GM13977 (cell line): ENCODE measurements at regions not wholly inside any gene's neighbourhood (a gene's known extent, or its start where the extent isn't known, plus 50 kb on each side); places are given as distances from the start of the nearest gene placed in this dataset.
"Not testable (repeated sequence)": the region's sequence is repeated elsewhere in the genome, so short reads cannot be mapped to it uniquely, and the experiment has no call there.

Experiments used
- DNase-seq: peaks from one replicate; pipeline ENCODE4 v3.0.0; 2012; ENCODE audit warnings: low spot score
- in situ Hi-C: fragments of 300-500 bp; cut with MboI; formaldehyde crosslinking; loops from one replicate; pipeline ENCODE4 v1.12.0; 2022; ENCODE audit warnings: low sequenced_read_pairs, low pct_unique_long_range_greater_than_20kb, mixed read lengths, inconsistent platforms; ENCODE audit not compliant: unreplicated experiment
- TF ChIP-seq, protein P1 (sequence below): IDR thresholded peaks from 2 replicates; pipeline ENCODE4 v1.5.1; 2012; ENCODE audit warnings: mild to moderate bottlenecking, control low read depth; ENCODE audit not compliant: insufficient read depth; ENCODE audit errors: extremely low read depth, missing control alignments

DNA sequence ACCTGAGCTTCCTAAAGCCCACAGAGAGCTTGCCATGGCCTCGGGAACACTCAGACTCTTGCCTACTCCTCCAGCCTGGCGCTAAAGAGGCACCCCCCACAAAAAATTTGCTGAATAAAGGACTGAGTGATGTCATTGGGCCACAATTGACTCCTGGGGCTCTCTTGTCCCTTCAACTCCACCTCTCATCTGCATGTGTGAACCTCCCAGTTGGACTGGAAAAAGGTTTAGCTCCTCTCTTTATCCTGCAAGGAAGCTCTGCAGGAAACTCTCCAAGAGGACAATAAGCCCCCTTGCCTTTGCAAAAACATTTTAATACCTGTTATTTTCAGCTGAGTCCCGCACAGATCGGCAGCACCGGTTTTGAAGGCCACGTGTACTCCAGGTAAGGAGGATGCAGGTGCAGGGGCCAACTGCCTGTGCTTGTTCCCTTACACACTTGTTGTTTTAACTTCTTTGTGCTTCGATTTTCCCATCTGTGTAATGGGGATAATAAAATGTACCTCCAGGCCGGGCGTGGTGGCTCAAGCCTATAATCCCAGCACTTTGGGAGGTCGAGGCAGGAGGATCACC lies 107.3 kb downstream of the TFAP2C start:
- in situ Hi-C loops: no loop called here
- TF ChIP-seq, protein P1, sequence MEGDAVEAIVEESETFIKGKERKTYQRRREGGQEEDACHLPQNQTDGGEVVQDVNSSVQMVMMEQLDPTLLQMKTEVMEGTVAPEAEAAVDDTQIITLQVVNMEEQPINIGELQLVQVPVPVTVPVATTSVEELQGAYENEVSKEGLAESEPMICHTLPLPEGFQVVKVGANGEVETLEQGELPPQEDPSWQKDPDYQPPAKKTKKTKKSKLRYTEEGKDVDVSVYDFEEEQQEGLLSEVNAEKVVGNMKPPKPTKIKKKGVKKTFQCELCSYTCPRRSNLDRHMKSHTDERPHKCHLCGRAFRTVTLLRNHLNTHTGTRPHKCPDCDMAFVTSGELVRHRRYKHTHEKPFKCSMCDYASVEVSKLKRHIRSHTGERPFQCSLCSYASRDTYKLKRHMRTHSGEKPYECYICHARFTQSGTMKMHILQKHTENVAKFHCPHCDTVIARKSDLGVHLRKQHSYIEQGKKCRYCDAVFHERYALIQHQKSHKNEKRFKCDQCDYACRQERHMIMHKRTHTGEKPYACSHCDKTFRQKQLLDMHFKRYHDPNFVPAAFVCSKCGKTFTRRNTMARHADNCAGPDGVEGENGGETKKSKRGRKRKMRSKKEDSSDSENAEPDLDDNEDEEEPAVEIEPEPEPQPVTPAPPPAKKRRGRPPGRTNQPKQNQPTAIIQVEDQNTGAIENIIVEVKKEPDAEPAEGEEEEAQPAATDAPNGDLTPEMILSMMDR: no peak
- no peak for DNase-seq

DNA sequence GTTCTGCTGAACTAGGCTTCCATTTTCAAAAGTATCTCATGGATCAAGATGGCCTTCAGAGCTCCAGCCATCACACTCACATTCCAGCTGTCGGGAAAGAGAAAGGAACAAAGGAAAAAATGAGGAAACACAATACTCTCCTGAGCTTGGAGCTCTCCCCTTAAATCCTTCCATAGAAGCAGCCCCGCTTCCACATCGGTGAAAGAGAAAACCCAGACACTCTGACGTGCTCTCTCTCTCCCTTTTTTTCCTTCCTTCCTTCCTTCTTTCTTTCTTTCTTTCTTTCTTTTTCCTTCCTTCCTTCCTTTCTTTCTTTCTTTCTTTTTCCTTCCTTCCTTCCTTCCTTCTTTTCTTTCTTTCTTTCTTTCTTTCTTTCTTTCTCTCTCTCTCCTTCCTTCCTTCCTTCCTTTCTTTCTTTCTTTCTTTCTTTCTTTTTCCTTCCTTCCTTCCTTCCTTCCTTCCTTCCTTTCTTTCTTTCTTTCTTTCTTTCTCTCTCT lies 115.3 kb downstream of the TFAP2C start:
- in situ Hi-C loops, DNase-seq: not testable (repeated sequence)

DNA sequence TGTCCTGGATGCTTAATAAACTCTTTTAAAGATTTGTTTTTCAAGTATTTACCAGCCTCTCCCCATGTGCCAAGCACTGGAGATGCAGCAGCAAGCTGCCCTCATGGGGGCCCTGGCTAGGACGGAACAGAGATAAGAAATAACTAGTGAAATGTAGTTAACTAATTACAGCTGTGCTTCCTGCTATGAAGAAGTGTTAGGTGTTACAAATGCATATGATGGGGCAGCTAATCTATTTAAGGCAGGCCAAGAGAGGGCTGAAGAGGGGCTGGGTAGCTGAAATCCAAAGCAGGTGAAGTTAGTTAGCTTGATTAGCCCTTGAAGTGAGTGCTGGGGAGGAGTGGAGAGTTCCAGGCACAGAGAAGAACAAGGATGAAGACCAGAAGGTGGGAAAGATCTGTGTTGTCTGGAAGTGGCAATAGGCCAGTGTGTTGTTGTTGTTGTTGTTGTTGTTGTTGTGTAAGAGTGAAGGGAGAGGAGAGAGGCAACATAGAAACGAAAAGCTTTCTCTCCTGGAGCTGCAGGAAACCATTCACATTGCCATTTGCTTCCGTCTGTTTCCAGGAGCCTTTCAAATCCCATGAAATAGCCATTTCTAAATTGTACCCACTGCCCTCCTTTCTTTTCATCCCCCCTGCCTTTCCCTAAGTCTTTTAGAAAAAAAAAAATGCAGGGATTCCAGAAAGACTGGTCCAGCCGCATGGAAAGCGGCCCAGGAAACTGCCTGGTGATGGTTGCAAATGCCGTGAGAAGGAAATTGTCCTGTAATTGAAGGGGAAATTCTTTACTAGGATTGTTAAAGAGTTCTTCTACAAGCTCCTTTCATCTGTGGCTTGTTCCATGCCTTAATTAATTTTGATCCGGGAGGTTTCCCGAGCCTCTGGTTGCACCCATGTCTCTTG lies 119.6 kb downstream of the TFAP2C start:
- no peak for DNase-seq
- in situ Hi-C loops: no loop called here
- TF ChIP-seq, protein P1: no peak

DNA sequence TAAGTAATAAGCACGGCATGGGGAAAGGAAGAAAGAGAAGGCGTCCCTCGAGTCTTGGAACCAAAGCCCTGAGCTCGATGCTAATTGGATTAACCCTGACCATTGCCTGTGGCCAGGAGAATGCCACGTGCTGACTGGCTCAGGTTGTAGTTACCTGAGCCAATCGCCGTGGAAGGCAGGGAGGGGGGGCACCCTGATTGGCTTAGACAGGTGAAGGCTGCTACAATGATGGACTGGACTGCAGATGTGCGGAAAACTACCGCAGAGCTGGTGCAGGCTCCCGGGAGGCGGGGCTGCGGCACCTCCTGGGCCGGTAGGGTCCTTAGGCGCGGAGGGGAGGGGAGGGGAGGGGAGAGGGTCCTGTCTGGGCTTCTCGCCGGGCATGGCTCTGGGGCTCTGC lies 121.3 kb downstream of the TFAP2C start:
- in situ Hi-C loops: no loop called here
- TF ChIP-seq, protein P1: no peak
- DNase-seq: no peak

GRCh38 chr20:56752274-56752673 lies 123.2 kb downstream of the TFAP2C start:
- TF ChIP-seq, protein P1: no peak

DNA sequence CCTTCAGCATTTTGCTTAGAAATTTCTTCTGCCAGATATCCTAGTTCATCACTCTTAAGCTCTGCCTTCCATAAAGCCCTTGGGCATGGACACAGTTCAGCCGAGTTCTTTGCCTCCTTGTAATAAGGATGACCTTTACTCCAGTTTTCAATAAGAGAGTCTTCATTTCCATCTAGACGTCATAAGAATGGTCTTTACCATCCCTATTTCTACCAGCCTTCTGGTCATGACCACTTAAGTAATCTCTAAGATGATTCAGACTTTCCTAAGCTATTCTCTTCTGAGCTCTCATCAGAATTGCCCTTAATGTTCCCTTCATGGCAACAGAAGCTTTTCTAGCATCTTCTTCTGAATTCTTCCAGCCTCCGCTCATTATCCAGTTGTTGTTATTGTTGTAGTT lies 126.1 kb downstream of the TFAP2C start:
- in situ Hi-C loops: no loop called here
- no peak for DNase-seq
- TF ChIP-seq, protein P1: no peak

More at GRCh38 chr20:56752274-56752673, 123.2 kb downstream of the TFAP2C start:
- no peak for DNase-seq
- in situ Hi-C loops: no loop called here

GRCh38 chr20:56756658-56757057 lies 127.6 kb downstream of the TFAP2C start:
- in situ Hi-C loops, DNase-seq: not testable (repeated sequence)
